ENCODE measurements at regions not wholly inside any gene's neighbourhood (a gene's known extent, or its start where the extent isn't known, plus 50 kb on each side); places are given as distances from the start of the nearest gene placed in this dataset.

- DNase-seq (ENCODE audit: low read depth), result no peak
Measured at GRCh38 chr13:40456397-40456953, 210.0 kb downstream of the FOXO1 start.

GRCh38 chr13:40456979-40457553 is 209.4 kb downstream of the FOXO1 start:
- no peak for DNase-seq (ENCODE audit: low read depth)

- no peak for DNase-seq (ENCODE audit: low read depth)
Measured at GRCh38 chr13:40457929-40458719, 208.3 kb downstream of the FOXO1 start.

- DNase-seq (ENCODE audit: low read depth), result no peak
Measured at GRCh38 chr13:40458720-40458990, 207.8 kb downstream of the FOXO1 start.

GRCh38 chr13:40460116-40460515 is 206.3 kb downstream of the FOXO1 start:
- no peak for DNase-seq (ENCODE audit: low read depth)

- no peak for DNase-seq (ENCODE audit: low read depth)
Measured at GRCh38 chr13:40464337-40465014, 202.0 kb downstream of the FOXO1 start.

GRCh38 chr13:40465015-40465390 is 201.4 kb downstream of the FOXO1 start:
- no peak for DNase-seq (ENCODE audit: low read depth)

GRCh38 chr13:40466272-40466671 is 200.2 kb downstream of the FOXO1 start:
- no peak for DNase-seq (ENCODE audit: low read depth)

- DNase-seq (ENCODE audit: low read depth), result no peak
Measured at GRCh38 chr13:40468227-40468838, 198.1 kb downstream of the FOXO1 start.

- DNase-seq (ENCODE audit: low read depth), result no peak
Measured at GRCh38 chr13:40469581-40470310, 196.7 kb downstream of the FOXO1 start.

GRCh38 chr13:40470660-40471059 is 195.8 kb downstream of the FOXO1 start:
- no peak for DNase-seq (ENCODE audit: low read depth)

GRCh38 chr13:40471076-40471475 is 195.4 kb downstream of the FOXO1 start:
- DNase-seq (ENCODE audit: low read depth), result no peak

- no peak for DNase-seq (ENCODE audit: low read depth)
Measured at GRCh38 chr13:40471911-40472310, 194.5 kb downstream of the FOXO1 start.

GRCh38 chr13:40472427-40473220 is 193.8 kb downstream of the FOXO1 start:
- DNase-seq (ENCODE audit: low read depth), result no peak

- no peak for DNase-seq (ENCODE audit: low read depth)
Measured at GRCh38 chr13:40475617-40476016, 190.8 kb downstream of the FOXO1 start.

GRCh38 chr13:40476175-40476958 is 190.1 kb downstream of the FOXO1 start:
- DNase-seq (ENCODE audit: low read depth), result no peak

- DNase-seq (ENCODE audit: low read depth), result no peak
Measured at GRCh38 chr13:40477623-40478608, 188.5 kb downstream of the FOXO1 start.

GRCh38 chr13:40478775-40479174 is 187.7 kb downstream of the FOXO1 start:
- DNase-seq (ENCODE audit: low read depth), result no peak

GRCh38 chr13:40479196-40479845 is 187.1 kb downstream of the FOXO1 start:
- DNase-seq (ENCODE audit: low read depth), result no peak
